ENCODE measurements at regions not wholly inside any gene's neighbourhood (a gene's known extent, or its start where the extent isn't known, plus 50 kb on each side); places are given as distances from the start of the nearest gene placed in this dataset.

- no peak for DNase-seq
Observed at GRCh38 chr18:27249933-27250332, 64.8 kb upstream of the CHST9 start.

- no peak for DNase-seq
Observed at GRCh38 chr18:27244259-27244658, 59.2 kb upstream of the CHST9 start.

DNA sequence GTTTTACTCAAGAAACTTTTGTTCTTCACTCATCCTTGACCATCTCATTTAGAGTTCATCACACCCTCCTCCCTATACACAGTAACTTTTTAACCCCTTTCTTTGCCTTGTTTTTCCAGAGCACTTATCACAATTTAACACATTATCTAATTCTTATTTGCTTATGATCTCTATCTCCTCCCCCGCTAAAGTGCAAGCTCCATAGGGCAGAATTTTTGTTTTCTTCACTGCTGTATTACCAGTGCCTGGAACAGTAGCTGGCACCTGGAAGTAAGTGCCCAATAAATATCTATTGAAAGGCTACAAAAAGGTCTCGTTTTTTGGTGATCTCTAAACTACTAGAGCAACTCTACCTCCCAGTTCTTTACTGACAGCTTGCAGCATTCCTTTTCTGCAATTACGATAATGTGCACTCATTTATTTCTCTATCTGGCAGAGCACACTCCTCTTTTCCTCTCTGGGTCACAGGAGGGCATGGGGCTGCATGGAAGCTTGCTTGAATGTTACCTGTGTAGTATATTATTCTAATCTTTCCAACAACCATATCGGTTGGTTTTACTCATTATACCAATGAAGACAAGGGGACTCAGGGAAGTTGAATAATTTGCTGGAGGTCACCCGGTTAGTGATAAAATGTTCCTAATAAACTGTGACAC is 57.4 kb upstream of the CHST9 start:
- DNase-seq, result no peak

- DNase-seq, result peak; percentile 17
Observed at GRCh38 chr18:27240383-27240782, 55.3 kb upstream of the CHST9 start.

DNA sequence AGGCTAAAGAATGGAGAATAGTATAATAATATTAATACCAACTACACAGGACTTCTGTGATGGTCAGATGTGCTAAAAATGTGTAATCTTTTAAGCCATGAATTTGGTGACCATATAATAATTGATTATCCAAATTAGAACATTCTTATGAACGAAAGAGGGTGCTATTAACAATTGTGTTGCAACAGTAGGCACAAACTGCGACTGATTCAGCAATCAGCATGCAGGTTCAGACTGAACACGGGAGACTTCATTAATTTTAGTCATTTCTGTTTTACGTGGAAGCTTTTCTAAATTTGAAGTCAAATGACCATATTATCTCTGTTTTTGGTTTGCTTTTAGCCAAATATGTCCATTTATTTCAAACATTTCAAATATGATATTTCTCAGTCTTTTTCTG is 54.6 kb upstream of the CHST9 start:
- no peak for DNase-seq

GRCh38 chr18:27235218-27235870 is 50.2 kb upstream of the CHST9 start:
- DNase-seq, result no peak

All from NCI-H1105 treated with DMSO at 0.1 percent for 48 hours (cell line).